Adipocyte (in vitro differentiated cells): ENCODE measurements at regions not wholly inside any gene's neighbourhood (a gene's known extent, or its start where the extent isn't known, plus 50 kb on each side); places are given as distances from the start of the nearest gene placed in this dataset.

Experiments used
- DNase-seq: peaks from one replicate; pipeline ENCODE4 v3.0.0-alpha.2; 2015; ENCODE audit warnings: low read depth
- H3K27me3 ChIP-seq: replicated peaks from 2 replicates; pipeline ENCODE4 v1.7.0; 2013; ENCODE audit warnings: mild to moderate bottlenecking, low read length, moderate library complexity; ENCODE audit not compliant: control insufficient read depth, insufficient read depth
- H3K36me3 ChIP-seq: 2 replicates; pipeline ENCODE4 v1.7.0; 2013; ENCODE audit warnings: low read length, mild to moderate bottlenecking, moderate library complexity; ENCODE audit not compliant: control insufficient read depth, insufficient read depth, severe bottlenecking
- H3K4me1 ChIP-seq: 2 replicates; pipeline ENCODE4 v1.7.0; 2013; ENCODE audit warnings: mild to moderate bottlenecking, low read length, moderate library complexity; ENCODE audit not compliant: control insufficient read depth, insufficient read depth
- H3K4me3 ChIP-seq: 2 replicates; pipeline ENCODE4 v1.7.0; 2013; ENCODE audit warnings: mild to moderate bottlenecking, low read length, moderate library complexity
- H3K9ac ChIP-seq: 2 replicates; pipeline ENCODE4 v1.7.0; 2013; ENCODE audit warnings: mild to moderate bottlenecking, low read length, moderate library complexity
- H3K9me3 ChIP-seq: 2 replicates; pipeline ENCODE4 v1.7.0; 2013; ENCODE audit warnings: mild to moderate bottlenecking, low read length, moderate library complexity; ENCODE audit not compliant: control insufficient read depth

GRCh38 chr11:134665188-134665535 lies 253.1 kb upstream of the B3GAT1 start:
- no peaks in the 10 kb centered on the region for H3K27me3 ChIP-seq
- H3K9ac ChIP-seq: no peak overlapping the region
- DNase-seq: no peak
- H3K36me3 ChIP-seq: no peaks in the 10 kb centered on the region
- no peaks in the 10 kb centered on the region for H3K4me1 ChIP-seq
- H3K4me3 ChIP-seq: no peak overlapping the region
- H3K9me3 ChIP-seq: peaks cover under 1% of the 10 kb centered on the region

DNA sequence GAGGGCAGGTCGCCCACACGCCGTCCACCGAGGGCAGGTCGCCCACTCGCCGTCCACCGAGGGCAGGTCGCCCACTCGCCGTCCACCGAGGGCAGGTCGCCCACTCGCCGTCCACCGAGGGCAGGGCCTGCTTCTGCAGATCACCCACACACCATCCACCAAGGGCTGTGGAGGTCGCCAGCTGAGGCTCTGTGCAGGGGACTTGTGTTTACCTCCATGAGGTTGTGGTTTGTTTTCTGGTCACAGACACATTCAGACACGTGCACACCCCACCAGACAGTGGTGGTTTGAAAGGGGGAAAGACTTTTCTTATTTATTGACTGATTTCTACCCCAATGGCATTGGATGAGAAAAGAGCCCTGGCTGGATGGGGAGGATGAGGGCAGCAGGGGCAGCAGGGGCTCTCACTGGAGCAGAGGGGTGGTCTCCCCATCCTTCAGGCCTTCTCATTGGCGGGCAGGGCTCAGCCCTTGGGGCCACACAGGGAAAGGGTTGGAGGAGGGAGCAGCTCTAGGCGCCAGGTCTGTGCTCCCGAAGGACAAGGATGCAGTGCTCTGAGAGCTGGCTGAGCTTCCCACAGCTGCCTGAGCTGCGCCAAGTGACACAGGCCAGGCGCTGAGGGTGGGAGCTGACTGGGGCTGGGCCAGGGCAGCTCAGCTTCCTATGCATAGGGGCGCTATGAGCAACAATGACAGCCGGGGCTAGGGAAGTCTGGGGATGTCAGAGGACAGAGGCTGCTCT lies 252.6 kb upstream of the B3GAT1 start:
- no peak overlapping the region for H3K4me3 ChIP-seq
- no peaks in the 10 kb centered on the region for H3K27me3 ChIP-seq
- H3K36me3 ChIP-seq: no peaks in the 10 kb centered on the region
- DNase-seq: no peak
- H3K9me3 ChIP-seq: peaks cover 6% of the 10 kb centered on the region
- H3K9ac ChIP-seq: no peak overlapping the region
- no peaks in the 10 kb centered on the region for H3K4me1 ChIP-seq

DNA sequence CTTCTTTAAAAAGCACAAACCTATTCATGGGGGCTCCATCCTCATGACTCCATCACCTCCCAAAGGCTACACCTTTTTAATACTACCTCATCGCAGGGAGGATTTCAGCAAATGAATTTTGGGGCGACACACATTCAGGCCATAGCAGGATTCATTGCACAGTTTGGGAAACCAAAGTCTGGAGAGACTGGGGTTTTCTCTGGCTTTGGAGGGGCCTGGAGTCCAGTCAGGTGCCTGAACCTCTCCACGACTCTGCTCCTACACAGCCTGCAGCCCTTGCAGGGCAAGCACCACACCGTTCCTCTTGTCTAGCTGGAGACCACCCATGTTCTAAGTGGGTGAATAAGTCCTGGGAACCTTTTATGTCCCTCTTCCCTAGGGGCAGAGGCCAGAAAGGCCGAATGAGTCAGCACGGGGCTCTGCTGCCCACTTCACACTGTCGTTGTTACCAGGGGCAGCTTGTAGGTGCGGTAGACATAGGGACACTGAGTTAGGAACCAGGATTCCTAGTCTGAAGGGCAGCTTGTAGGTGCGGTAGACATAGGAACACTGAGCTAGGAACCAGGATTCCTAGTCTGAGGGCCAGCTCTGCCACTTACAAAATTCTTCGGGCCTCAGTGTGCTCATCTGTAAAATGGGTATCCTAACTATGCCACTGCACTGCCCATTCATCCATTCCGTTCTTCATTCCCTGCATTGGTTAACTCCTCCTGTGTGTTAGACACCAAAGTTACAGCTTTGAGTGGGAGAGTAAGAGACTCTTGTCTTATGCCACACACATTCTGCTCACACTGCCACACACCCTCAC lies 251.7 kb upstream of the B3GAT1 start:
- Histone ChIP-seq H3K4me1 (no peaks in the 10 kb centered on the region), H3K9me3 (peaks cover 10% of the 10 kb centered on the region), H3K4me3 (no peak overlapping the region), H3K9ac (no peak overlapping the region), H3K27me3 (no peaks in the 10 kb centered on the region), H3K36me3 (no peaks in the 10 kb centered on the region)
- no peak for DNase-seq

DNA sequence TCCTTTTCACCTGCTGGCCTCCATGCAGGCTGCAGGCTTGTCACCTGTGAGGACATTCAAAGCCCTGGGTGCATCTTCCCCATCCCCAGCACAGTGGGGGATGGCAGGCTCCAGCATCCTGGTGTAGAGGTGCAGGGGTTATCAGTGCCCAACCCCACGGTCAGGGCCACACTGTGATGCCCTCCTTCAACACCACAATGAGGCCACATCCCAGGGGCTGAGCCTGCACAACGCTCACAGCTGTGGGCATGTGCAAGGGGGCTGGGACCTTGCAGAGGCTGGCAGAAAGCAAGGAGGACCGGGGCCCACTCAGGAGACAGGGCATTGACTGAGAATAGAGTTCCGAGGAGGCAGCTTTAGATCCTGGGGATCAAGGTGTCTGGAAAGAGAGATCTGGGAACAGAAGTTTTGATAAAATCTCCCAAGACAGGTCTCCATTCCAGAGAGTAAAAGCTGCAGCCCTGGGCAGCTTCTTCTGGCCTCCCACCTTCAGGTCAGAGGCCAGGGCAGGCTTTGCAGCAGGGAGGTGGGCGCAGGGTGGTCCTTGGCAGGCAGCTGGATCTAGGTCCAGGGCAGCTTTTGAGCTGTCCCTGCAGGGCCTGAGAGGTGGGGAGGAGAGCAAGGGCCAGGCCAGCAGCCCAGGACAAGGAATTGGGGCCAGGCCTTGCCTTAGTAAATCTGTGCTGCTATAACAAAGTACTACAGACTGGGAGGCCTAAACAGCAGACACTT lies 250.8 kb upstream of the B3GAT1 start:
- no peaks in the 10 kb centered on the region for H3K36me3 ChIP-seq
- H3K4me3 ChIP-seq: no peak overlapping the region
- no peaks in the 10 kb centered on the region for H3K27me3 ChIP-seq
- DNase-seq: no peak
- H3K9me3 ChIP-seq: peaks cover 10% of the 10 kb centered on the region
- H3K4me1 ChIP-seq: no peaks in the 10 kb centered on the region
- no peak overlapping the region for H3K9ac ChIP-seq

DNA sequence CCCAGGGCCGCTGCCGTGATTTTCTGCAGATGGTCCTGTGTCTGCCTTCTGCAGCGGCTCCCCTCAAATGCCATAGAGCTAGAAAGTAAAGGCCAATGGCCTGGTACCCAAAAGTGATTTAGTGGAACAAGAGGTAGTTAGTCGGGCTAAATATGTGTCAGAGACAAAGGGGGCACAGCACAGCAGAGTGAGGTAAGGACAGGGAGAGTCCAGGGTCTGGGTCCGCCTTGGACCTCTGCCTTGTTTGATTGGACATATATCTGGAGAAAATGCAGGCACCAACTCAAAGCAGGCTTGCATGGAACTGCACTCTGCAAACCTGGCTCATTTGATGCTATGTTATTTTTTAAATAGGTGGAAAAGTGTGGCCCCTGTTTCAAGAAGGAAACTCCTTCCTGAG lies 249.6 kb upstream of the B3GAT1 start:
- Histone ChIP-seq H3K27me3 (no peaks in the 10 kb centered on the region), H3K36me3 (no peaks in the 10 kb centered on the region), H3K9ac (no peak overlapping the region), H3K4me1 (no peaks in the 10 kb centered on the region), H3K9me3 (peaks cover 10% of the 10 kb centered on the region), H3K4me3 (no peak overlapping the region)
- DNase-seq: no peak

GRCh38 chr11:134660416-134660815 lies 248.4 kb upstream of the B3GAT1 start:
- DNase-seq: no peak
- H3K9ac ChIP-seq: no peak overlapping the region

GRCh38 chr11:134659882-134660281 lies 247.8 kb upstream of the B3GAT1 start:
- H3K9ac ChIP-seq: no peak overlapping the region
- no peak for DNase-seq
- peaks cover 7% of the 10 kb centered on the region for H3K27me3 ChIP-seq
- H3K4me1 ChIP-seq: no peaks in the 10 kb centered on the region
- H3K36me3 ChIP-seq: no peaks in the 10 kb centered on the region
- no peak overlapping the region for H3K4me3 ChIP-seq
- peaks cover 10% of the 10 kb centered on the region for H3K9me3 ChIP-seq

More at GRCh38 chr11:134660416-134660815, 248.4 kb upstream of the B3GAT1 start:
- H3K4me1 ChIP-seq: no peaks in the 10 kb centered on the region
- H3K27me3 ChIP-seq: peaks cover 2% of the 10 kb centered on the region
- no peak overlapping the region for H3K4me3 ChIP-seq
- peaks cover 10% of the 10 kb centered on the region for H3K9me3 ChIP-seq
- H3K36me3 ChIP-seq: no peaks in the 10 kb centered on the region

- no peak for DNase-seq
- Histone ChIP-seq H3K9ac (no peak overlapping the region), H3K4me3 (no peak overlapping the region), H3K36me3 (no peaks in the 10 kb centered on the region), H3K4me1 (no peaks in the 10 kb centered on the region), H3K27me3 (peaks cover 12% of the 10 kb centered on the region), H3K9me3 (peaks cover 10% of the 10 kb centered on the region)
Measured at GRCh38 chr11:134658481-134659225, 246.6 kb upstream of the B3GAT1 start.

GRCh38 chr11:134657631-134658030 lies 245.6 kb upstream of the B3GAT1 start:
- DNase-seq: no peak
- peaks cover 12% of the 10 kb centered on the region for H3K27me3 ChIP-seq
- H3K4me3 ChIP-seq: no peak overlapping the region
- peaks cover 10% of the 10 kb centered on the region for H3K9me3 ChIP-seq
- no peak overlapping the region for H3K9ac ChIP-seq
- no peaks in the 10 kb centered on the region for H3K36me3 ChIP-seq
- no peaks in the 10 kb centered on the region for H3K4me1 ChIP-seq

DNA sequence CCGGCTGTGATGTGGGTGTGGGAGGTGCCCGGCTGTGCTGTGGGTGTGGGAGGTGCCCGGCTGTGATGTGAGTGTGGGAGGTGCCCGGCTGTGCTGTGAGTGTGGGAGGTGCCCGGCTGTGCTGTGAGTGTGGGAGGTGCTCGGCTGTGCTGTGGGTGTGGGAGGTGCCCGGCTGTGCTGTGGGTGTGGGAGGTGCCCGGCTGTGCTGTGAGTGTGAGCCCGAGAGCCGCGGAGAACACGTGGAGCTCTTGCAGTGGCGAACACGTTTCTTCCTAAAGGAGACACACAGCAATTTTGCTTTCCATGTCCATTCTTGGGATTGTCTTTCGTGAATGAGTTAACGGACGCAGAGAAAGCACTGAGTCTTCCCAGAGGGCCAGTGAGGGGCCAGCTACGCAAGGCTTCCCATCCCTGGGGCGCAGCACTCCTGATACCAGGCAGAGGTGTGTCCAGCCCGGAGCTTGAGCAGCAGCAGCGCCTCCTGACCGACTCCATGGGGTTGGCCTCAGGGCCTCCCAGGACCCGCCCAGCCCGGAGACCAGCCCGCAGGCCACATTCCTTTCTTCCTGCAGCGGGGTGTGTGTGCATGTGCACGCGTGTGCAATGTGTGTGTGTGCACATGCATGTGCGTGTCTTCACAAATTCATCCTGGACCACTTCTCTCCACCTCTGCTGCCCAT lies 245.0 kb upstream of the B3GAT1 start:
- Histone ChIP-seq H3K4me3 (no peak overlapping the region), H3K9ac (no peak overlapping the region), H3K27me3 (peaks cover 12% of the 10 kb centered on the region), H3K4me1 (no peaks in the 10 kb centered on the region), H3K36me3 (no peaks in the 10 kb centered on the region), H3K9me3 (peaks cover 10% of the 10 kb centered on the region)
- no peak for DNase-seq
